Neural cell (in vitro differentiated cells): ENCODE measurements at regions not wholly inside any gene's neighbourhood (a gene's known extent, or its start where the extent isn't known, plus 50 kb on each side); places are given as distances from the start of the nearest gene placed in this dataset.

ENCODE experiments used
- EP300 ChIP-seq: fragments of 450-650 bp; conservative IDR thresholded peaks from 2 replicates; pipeline ENCODE4 v1.6.1; 2014; ENCODE audit warnings: antibody characterized with exemption, mild to moderate bottlenecking, moderate library complexity; ENCODE audit not compliant: poor library complexity, severe bottlenecking
- EZH2 ChIP-seq: fragments of 200-600, 300-800 bp; shearing (Covaris generic), sonication (generic); IDR thresholded peaks from 2 replicates; pipeline ENCODE4 v1.6.1; 2014; ENCODE audit warnings: antibody characterized with exemption, low read length, borderline replicate concordance, mild to moderate bottlenecking; ENCODE audit not compliant: insufficient read depth, poor library complexity, severe bottlenecking
- MXI1 ChIP-seq: fragments of 450-650 bp; conservative IDR thresholded peaks from 2 replicates; pipeline ENCODE4 v1.6.1; 2014; ENCODE audit warnings: antibody characterized with exemption, mild to moderate bottlenecking; ENCODE audit not compliant: poor library complexity, severe bottlenecking
- POLR2AphosphoS5 ChIP-seq: IDR thresholded peaks from 2 replicates; pipeline ENCODE4 v1.6.1; 2012
- RAD21 ChIP-seq: fragments of 450-650 bp; conservative IDR thresholded peaks from 2 replicates; pipeline ENCODE4 v1.6.1; 2014; ENCODE audit warnings: antibody characterized with exemption, mild to moderate bottlenecking, moderate library complexity
- SMC3 ChIP-seq: fragments of 450-650 bp; conservative IDR thresholded peaks from 2 replicates; pipeline ENCODE4 v1.6.1; 2014; ENCODE audit warnings: antibody characterized with exemption, mild to moderate bottlenecking, moderate library complexity; ENCODE audit not compliant: poor library complexity
- TF ChIP-seq, protein P1 (sequence below): fragments of 450-650 bp; IDR thresholded peaks from 2 replicates; pipeline ENCODE4 v1.5.1; 2014; ENCODE audit warnings: antibody characterized with exemption, mild to moderate bottlenecking, moderate library complexity; ENCODE audit not compliant: poor library complexity, severe bottlenecking

DNA sequence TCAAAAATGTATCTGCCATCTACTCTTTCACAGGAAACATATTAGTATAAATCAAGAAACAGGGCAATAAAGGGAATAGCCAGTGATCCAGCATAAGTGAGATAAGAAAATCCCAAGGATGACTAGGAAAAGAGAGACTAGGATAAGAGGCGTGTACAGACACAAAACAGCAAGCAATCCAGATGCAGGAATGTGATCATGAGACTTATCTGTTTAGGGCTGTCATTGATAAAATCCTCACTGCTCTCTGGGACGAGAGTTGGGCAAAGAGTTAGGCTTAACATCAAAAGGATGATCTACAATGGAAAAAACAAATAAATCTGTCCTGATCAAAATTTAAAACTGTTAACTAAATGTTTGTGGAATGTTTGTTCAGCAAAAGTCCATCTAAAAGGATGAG lies 1156.8 kb upstream of the C9orf72 start:
- no peak for TF ChIP-seq POLR2AphosphoS5
- TF ChIP-seq, protein P1, sequence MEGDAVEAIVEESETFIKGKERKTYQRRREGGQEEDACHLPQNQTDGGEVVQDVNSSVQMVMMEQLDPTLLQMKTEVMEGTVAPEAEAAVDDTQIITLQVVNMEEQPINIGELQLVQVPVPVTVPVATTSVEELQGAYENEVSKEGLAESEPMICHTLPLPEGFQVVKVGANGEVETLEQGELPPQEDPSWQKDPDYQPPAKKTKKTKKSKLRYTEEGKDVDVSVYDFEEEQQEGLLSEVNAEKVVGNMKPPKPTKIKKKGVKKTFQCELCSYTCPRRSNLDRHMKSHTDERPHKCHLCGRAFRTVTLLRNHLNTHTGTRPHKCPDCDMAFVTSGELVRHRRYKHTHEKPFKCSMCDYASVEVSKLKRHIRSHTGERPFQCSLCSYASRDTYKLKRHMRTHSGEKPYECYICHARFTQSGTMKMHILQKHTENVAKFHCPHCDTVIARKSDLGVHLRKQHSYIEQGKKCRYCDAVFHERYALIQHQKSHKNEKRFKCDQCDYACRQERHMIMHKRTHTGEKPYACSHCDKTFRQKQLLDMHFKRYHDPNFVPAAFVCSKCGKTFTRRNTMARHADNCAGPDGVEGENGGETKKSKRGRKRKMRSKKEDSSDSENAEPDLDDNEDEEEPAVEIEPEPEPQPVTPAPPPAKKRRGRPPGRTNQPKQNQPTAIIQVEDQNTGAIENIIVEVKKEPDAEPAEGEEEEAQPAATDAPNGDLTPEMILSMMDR: no peak
- no peak for TF ChIP-seq RAD21
- no peak for TF ChIP-seq SMC3
- no peak for TF ChIP-seq EZH2
- TF ChIP-seq MXI1: no peak
- TF ChIP-seq EP300: no peak
